Mesenchymal stem cell (in vitro differentiated cells and primary cell): ENCODE measurements at regions not wholly inside any gene's neighbourhood (a gene's known extent, or its start where the extent isn't known, plus 50 kb on each side); places are given as distances from the start of the nearest gene placed in this dataset.

Source experiments
- DNase-seq: peaks from one replicate; pipeline ENCODE4 v3.0.0-alpha.2; 2013
- H2AFZ ChIP-seq: one replicate; pipeline ENCODE4 v1.6.1; 2013; ENCODE audit warnings: low read depth, mild to moderate bottlenecking, control low read depth, inconsistent platforms, low read length, moderate library complexity
- H2AK5ac ChIP-seq: 2 replicates; pipeline ENCODE4 v1.6.1; 2013; ENCODE audit warnings: low read length, moderate library complexity, mild to moderate bottlenecking, inconsistent platforms; ENCODE audit not compliant: severe bottlenecking
- H2BK120ac ChIP-seq: one replicate; pipeline ENCODE4 v1.6.1; 2013; ENCODE audit warnings: low read depth, mild to moderate bottlenecking, inconsistent platforms, low read length, moderate library complexity
- H2BK12ac ChIP-seq, 2 experiments: one replicate each; pipeline ENCODE4 v1.6.1; 2013; ENCODE audit warnings: inconsistent platforms in 2 of 2, low read length in 2 of 2, mild to moderate bottlenecking in 2 of 2, moderate library complexity in 2 of 2, control low read depth in 1 of 2
- H2BK15ac ChIP-seq: one replicate; pipeline ENCODE4 v1.6.1; 2013; ENCODE audit warnings: mild to moderate bottlenecking, low read depth, inconsistent platforms; ENCODE audit not compliant: poor library complexity, severe bottlenecking
- H2BK5ac ChIP-seq: 2 replicates; pipeline ENCODE4 v1.6.1; 2013; ENCODE audit warnings: low read depth, mild to moderate bottlenecking, low read length, control low read depth, inconsistent platforms; ENCODE audit not compliant: poor library complexity, severe bottlenecking
- H3K14ac ChIP-seq, 2 experiments: one replicate each; pipeline ENCODE4 v1.6.1; 2013; ENCODE audit warnings: inconsistent platforms in 2 of 2, low read length in 2 of 2, control low read depth in 1 of 2, mild to moderate bottlenecking in 1 of 2, moderate library complexity in 1 of 2
- H3K18ac ChIP-seq, 2 experiments: one replicate each; pipeline ENCODE4 v1.6.1; 2013; ENCODE audit warnings: inconsistent platforms in 2 of 2, low read length in 2 of 2, control low read depth in 1 of 2, low read depth in 1 of 2, mild to moderate bottlenecking in 1 of 2
- H3K23ac ChIP-seq, 2 experiments: one replicate each; pipeline ENCODE4 v1.6.1; 2013; ENCODE audit warnings: inconsistent platforms in 2 of 2, low read length in 2 of 2, mild to moderate bottlenecking in 2 of 2, moderate library complexity in 2 of 2, control low read depth in 1 of 2
- H3K27ac ChIP-seq: 2 replicates; pipeline ENCODE4 v1.5.1; 2013; ENCODE audit warnings: mild to moderate bottlenecking, moderate library complexity, low read length, control low read depth, inconsistent platforms; ENCODE audit not compliant: poor library complexity, severe bottlenecking
- H3K27me3 ChIP-seq, 2 experiments: 2 replicates each; pipeline versions ENCODE4 v1.6.1 to v1.7.0; 2013; ENCODE audit warnings: low read length in 2 of 2, mild to moderate bottlenecking in 2 of 2, moderate library complexity in 2 of 2, control low read depth in 1 of 2, inconsistent platforms in 1 of 2; ENCODE audit not compliant: control insufficient read depth in 1 of 2, insufficient read depth in 1 of 2
- H3K36me3 ChIP-seq, 2 experiments: 2 replicates each; pipeline versions ENCODE4 v1.6.1 to v1.7.0; 2013; ENCODE audit warnings: low read length in 2 of 2, control low read depth in 1 of 2, inconsistent platforms in 1 of 2, low read depth in 1 of 2, mild to moderate bottlenecking in 1 of 2; ENCODE audit not compliant: insufficient read depth in 2 of 2, control insufficient read depth in 1 of 2
- H3K4ac ChIP-seq, 2 experiments: one replicate each; pipeline ENCODE4 v1.6.1; 2013; ENCODE audit warnings: inconsistent platforms in 2 of 2, low read length in 2 of 2, mild to moderate bottlenecking in 2 of 2, moderate library complexity in 2 of 2, control low read depth in 1 of 2, low read depth in 1 of 2
- H3K4me1 ChIP-seq: 2 replicates; pipeline ENCODE4 v1.6.1; 2013; ENCODE audit warnings: low read depth, low read length, control low read depth; ENCODE audit not compliant: control insufficient read depth, insufficient read depth
- H3K4me2 ChIP-seq: 2 replicates; pipeline ENCODE4 v1.6.1; 2013; ENCODE audit warnings: low read length, mild to moderate bottlenecking, inconsistent platforms; ENCODE audit not compliant: poor library complexity, severe bottlenecking
- H3K4me3 ChIP-seq, 2 experiments: 2 replicates each; pipeline versions ENCODE4 v1.5.1 to v1.7.0; 2013; ENCODE audit warnings: low read length in 2 of 2, mild to moderate bottlenecking in 2 of 2, control low read depth in 1 of 2, low read depth in 1 of 2; ENCODE audit not compliant: insufficient read depth in 1 of 2
- H3K79me1 ChIP-seq: replicated peaks from 2 replicates; pipeline ENCODE4 v1.6.1; 2013; ENCODE audit warnings: mild to moderate bottlenecking, control low read depth, low read length, inconsistent platforms; ENCODE audit not compliant: poor library complexity, severe bottlenecking
- H3K9ac ChIP-seq: 2 replicates; pipeline ENCODE4 v1.7.0; 2013; ENCODE audit warnings: mild to moderate bottlenecking, low read length, moderate library complexity
- H3K9me3 ChIP-seq: 2 replicates; pipeline ENCODE4 v1.7.0; 2013; ENCODE audit warnings: mild to moderate bottlenecking, low read length; ENCODE audit not compliant: control insufficient read depth
- H4K8ac ChIP-seq: one replicate; pipeline ENCODE4 v1.6.1; 2013; ENCODE audit warnings: inconsistent platforms, mild to moderate bottlenecking, low read length, moderate library complexity
- H4K91ac ChIP-seq: one replicate; pipeline ENCODE4 v1.6.1; 2013; ENCODE audit warnings: mild to moderate bottlenecking, low read length, inconsistent platforms
- WGBS: methylation state at CpG from one replicate; pipeline ENCODE4 v1.1.7; 2013; ENCODE audit warnings: mixed read lengths; 5-methylcytosine and 5-hydroxymethylcytosine counted together

DNA sequence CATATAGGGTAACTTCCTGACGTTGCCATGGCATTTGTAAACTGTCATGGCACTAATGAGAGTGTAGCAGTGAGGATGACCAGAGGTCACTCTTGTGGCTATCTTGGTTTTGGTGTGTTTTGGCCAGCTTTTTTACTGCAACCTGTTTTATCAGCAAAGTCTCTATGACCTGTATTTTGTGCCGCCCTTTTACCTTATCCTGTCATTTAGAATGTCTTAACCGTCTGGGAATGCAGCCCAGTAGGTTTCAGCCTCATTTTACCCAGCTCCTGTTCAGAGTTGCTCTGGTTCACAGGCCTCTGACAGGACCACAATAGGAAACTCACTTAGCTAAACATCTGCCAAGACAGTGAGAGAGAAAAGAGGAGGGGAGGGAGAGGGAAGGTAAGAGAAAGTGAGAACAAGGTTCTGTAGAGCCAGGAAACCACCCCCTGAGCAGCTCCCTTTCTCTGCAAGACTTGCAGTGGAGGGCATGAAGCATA is 64.8 kb upstream of the PLEKHG3 start:
- H3K18ac ChIP-seq: peak overlapping the region in 1 of 2 experiments; percentile 16
- H3K27ac ChIP-seq: peak overlapping the region; percentile 21
- H4K91ac ChIP-seq: no peak overlapping the region
- peak overlapping the region; percentile 0 to 21 for H2BK12ac ChIP-seq
- H3K79me1 ChIP-seq: no peaks in the 10 kb centered on the region
- H2BK5ac ChIP-seq: no peak overlapping the region
- no peak overlapping the region for H3K4me3 ChIP-seq
- no peak overlapping the region for H2BK120ac ChIP-seq
- H3K4me2 ChIP-seq: no peak overlapping the region
- H3K9me3 ChIP-seq: peaks cover 5% of the 10 kb centered on the region
- H3K23ac ChIP-seq: no peak overlapping the region
- H3K4me1 ChIP-seq: peaks cover 17% of the 10 kb centered on the region
- 0% methylated on average over 3 of the region's 3 CpGs for WGBS
- H2AK5ac ChIP-seq: no peak overlapping the region
- peak; percentile 84 for DNase-seq
- H3K36me3 ChIP-seq: no peaks in the 10 kb centered on the region
- no peak overlapping the region for H3K9ac ChIP-seq
- no peak overlapping the region for H2BK15ac ChIP-seq
- H2AFZ ChIP-seq: peak overlapping the region; percentile 29
- H3K14ac ChIP-seq: peak overlapping the region in 1 of 2 experiments; percentile 1
- no peak overlapping the region for H4K8ac ChIP-seq
- no peak overlapping the region for H3K4ac ChIP-seq
- H3K27me3 ChIP-seq: no peaks in the 10 kb centered on the region

- H4K91ac ChIP-seq: no peak overlapping the region
- no peak overlapping the region for H2BK15ac ChIP-seq
- WGBS: no CpG with 5 or more reads among the region's 1 CpG
- H3K9ac ChIP-seq: no peak overlapping the region
- H3K79me1 ChIP-seq: no peaks in the 10 kb centered on the region
- peak overlapping the region; percentile 90 for H2AK5ac ChIP-seq
- no peak overlapping the region for H3K4me3 ChIP-seq
- H3K18ac ChIP-seq: no peak overlapping the region
- no peak overlapping the region for H3K23ac ChIP-seq
- no peak overlapping the region for H2BK5ac ChIP-seq
- no peak overlapping the region for H2BK120ac ChIP-seq
- no peak overlapping the region for H3K4me2 ChIP-seq
- H2AFZ ChIP-seq: no peak overlapping the region
- H4K8ac ChIP-seq: no peak overlapping the region
- no peaks in the 10 kb centered on the region for H3K27me3 ChIP-seq
- no peaks in the 10 kb centered on the region for H3K36me3 ChIP-seq
- no peak overlapping the region for H2BK12ac ChIP-seq
- H3K27ac ChIP-seq: no peak overlapping the region
- peaks cover 5% of the 10 kb centered on the region for H3K9me3 ChIP-seq
- no peak overlapping the region for H3K14ac ChIP-seq
- no peak overlapping the region for H3K4ac ChIP-seq
- DNase-seq: no peak
- H3K4me1 ChIP-seq: peaks cover 22% of the 10 kb centered on the region
Observed at GRCh38 chr14:64640839-64641238, 63.4 kb upstream of the PLEKHG3 start.

- H2AK5ac ChIP-seq: no peak overlapping the region
- peak overlapping the region; percentile 69 for H4K8ac ChIP-seq
- no peaks in the 10 kb centered on the region for H3K27me3 ChIP-seq
- no peak overlapping the region for H3K4me3 ChIP-seq
- H4K91ac ChIP-seq: no peak overlapping the region
- H2BK15ac ChIP-seq: no peak overlapping the region
- no peak overlapping the region for H3K9ac ChIP-seq
- no peak overlapping the region for H2BK120ac ChIP-seq
- no peak overlapping the region for H2AFZ ChIP-seq
- WGBS: 92% methylated on average over 2 of the region's 3 CpGs
- no peak overlapping the region for H2BK5ac ChIP-seq
- H3K27ac ChIP-seq: no peak overlapping the region
- no peak overlapping the region for H2BK12ac ChIP-seq
- no peaks in the 10 kb centered on the region for H3K36me3 ChIP-seq
- no peak overlapping the region for H3K14ac ChIP-seq
- no peak overlapping the region for H3K18ac ChIP-seq
- no peak for DNase-seq
- peaks cover 5% of the 10 kb centered on the region for H3K9me3 ChIP-seq
- no peak overlapping the region for H3K4ac ChIP-seq
- peaks cover 18% of the 10 kb centered on the region for H3K4me1 ChIP-seq
- H3K23ac ChIP-seq: no peak overlapping the region
- H3K79me1 ChIP-seq: no peaks in the 10 kb centered on the region
- no peak overlapping the region for H3K4me2 ChIP-seq
Observed at GRCh38 chr14:64641760-64642159, 62.5 kb upstream of the PLEKHG3 start.

DNA sequence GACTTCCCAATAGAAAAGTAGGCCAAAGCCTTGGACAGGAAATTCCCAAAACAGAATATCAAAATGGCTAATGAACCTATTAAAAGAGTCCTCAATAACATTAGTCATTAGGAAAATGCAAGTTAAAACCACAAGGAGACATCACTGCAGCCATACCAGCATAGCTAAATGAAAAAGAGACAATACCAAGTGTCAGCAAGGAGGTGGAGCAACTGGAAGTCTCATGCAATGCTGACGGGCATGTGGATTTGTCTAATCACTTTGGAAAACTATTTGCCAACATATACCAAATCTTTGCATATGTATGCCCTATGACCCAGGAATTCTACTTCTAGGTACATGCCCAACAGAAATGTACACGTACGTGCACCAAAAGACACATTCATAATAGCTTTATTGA is 60.5 kb upstream of the PLEKHG3 start:
- Histone ChIP-seq H2AK5ac (no peak overlapping the region), H2BK5ac (no peak overlapping the region), H2BK12ac (peak overlapping the region in 1 of 2 experiments; percentile 77), H4K8ac (no peak overlapping the region), H2AFZ (no peak overlapping the region), H3K18ac (no peak overlapping the region), H3K4ac (no peak overlapping the region), H3K27me3 (no peaks in the 10 kb centered on the region), H3K4me2 (no peak overlapping the region), H2BK120ac (no peak overlapping the region), H3K79me1 (no peaks in the 10 kb centered on the region), H3K23ac (no peak overlapping the region), H3K4me3 (no peak overlapping the region), H3K9ac (no peak overlapping the region), H4K91ac (no peak overlapping the region), H3K27ac (no peak overlapping the region), H3K14ac (no peak overlapping the region), H3K9me3 (peaks cover 5% of the 10 kb centered on the region), H3K4me1 (peaks cover 16% of the 10 kb centered on the region), H3K36me3 (no peaks in the 10 kb centered on the region), H2BK15ac (no peak overlapping the region)
- WGBS: 98% methylated on average over 3 of the region's 3 CpGs
- no peak for DNase-seq
